Endothelial cell of umbilical vein (primary cell): ENCODE measurements at regions not wholly inside any gene's neighbourhood (a gene's known extent, or its start where the extent isn't known, plus 50 kb on each side); places are given as distances from the start of the nearest gene placed in this dataset.

Source experiments
- EZH2 ChIP-seq: IDR thresholded peaks from 2 replicates; pipeline ENCODE4 v1.6.1; 2012; ENCODE audit warnings: borderline replicate concordance, low read depth, mild to moderate bottlenecking, moderate library complexity, low read length, inconsistent platforms; ENCODE audit not compliant: severe bottlenecking
- GATA2 ChIP-seq: IDR thresholded peaks from 2 replicates; pipeline ENCODE4 v1.7.0; 2011; ENCODE audit warnings: low read depth, mild to moderate bottlenecking, moderate library complexity, mixed read lengths, low read length; ENCODE audit not compliant: insufficient read length, insufficient read depth
- JUN ChIP-seq: IDR thresholded peaks from 2 replicates; pipeline ENCODE4 v1.6.1; 2011; ENCODE audit warnings: borderline replicate concordance, low read depth; ENCODE audit not compliant: insufficient read length, insufficient read depth
- MYC ChIP-seq: IDR thresholded peaks from one replicate; pipeline ENCODE4 v1.6.1; 2011; ENCODE audit warnings: mild to moderate bottlenecking, low read depth, low read length
- POLR2A ChIP-seq: IDR thresholded peaks from 2 replicates; pipeline ENCODE4 v1.6.1; 2012; ENCODE audit warnings: low read depth, mild to moderate bottlenecking, control low read depth, low read length
- POLR2AphosphoS5 ChIP-seq: IDR thresholded peaks from 2 replicates; pipeline ENCODE4 v1.6.1; 2012; ENCODE audit warnings: low read depth, mild to moderate bottlenecking, control low read depth, low read length, moderate library complexity; ENCODE audit not compliant: insufficient read depth
- TF ChIP-seq, protein P1 (sequence below), 2 donors: IDR thresholded peaks; 1 replicate in 1 of 2; 2 replicates in 1 of 2; pipeline ENCODE4 v1.5.1; 2011; ENCODE audit warnings: low read length in 2 of 2, mild to moderate bottlenecking in 2 of 2, moderate library complexity in 2 of 2, control low read depth in 1 of 2, inconsistent platforms in 1 of 2, low read depth in 1 of 2; ENCODE audit not compliant: insufficient read depth in 1 of 2; ENCODE audit errors: extremely low read depth in 1 of 2
- TF ChIP-seq, protein P2 (sequence below): IDR thresholded peaks from 2 replicates; pipeline ENCODE4 v1.6.1; 2011; ENCODE audit not compliant: insufficient read depth, insufficient read length

DNA sequence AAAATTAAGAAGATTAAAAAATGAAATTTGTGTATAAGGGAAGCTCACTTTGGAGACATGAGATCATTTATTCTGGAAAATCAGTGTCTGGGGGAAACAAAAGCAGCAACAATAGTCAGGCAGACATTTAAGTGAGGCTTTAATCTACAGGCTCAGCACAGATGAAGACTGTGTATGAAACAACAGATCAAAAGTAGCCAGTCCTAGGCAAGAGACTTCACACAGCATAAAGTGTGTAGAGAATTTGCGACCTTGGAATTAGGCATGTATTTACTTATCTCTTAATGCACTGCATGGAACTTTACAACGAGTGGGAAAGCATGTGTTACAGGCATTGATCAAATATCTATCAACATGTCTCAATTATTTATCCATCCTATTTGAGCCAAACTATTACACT is 1099.9 kb downstream of the PLA2G4A start:
- no peak for TF ChIP-seq JUN
- TF ChIP-seq, protein P1, sequence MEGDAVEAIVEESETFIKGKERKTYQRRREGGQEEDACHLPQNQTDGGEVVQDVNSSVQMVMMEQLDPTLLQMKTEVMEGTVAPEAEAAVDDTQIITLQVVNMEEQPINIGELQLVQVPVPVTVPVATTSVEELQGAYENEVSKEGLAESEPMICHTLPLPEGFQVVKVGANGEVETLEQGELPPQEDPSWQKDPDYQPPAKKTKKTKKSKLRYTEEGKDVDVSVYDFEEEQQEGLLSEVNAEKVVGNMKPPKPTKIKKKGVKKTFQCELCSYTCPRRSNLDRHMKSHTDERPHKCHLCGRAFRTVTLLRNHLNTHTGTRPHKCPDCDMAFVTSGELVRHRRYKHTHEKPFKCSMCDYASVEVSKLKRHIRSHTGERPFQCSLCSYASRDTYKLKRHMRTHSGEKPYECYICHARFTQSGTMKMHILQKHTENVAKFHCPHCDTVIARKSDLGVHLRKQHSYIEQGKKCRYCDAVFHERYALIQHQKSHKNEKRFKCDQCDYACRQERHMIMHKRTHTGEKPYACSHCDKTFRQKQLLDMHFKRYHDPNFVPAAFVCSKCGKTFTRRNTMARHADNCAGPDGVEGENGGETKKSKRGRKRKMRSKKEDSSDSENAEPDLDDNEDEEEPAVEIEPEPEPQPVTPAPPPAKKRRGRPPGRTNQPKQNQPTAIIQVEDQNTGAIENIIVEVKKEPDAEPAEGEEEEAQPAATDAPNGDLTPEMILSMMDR (IDR thresholded peaks at IDR 0.05; ENCODE audit: extremely low read depth in 1 of 2, insufficient read depth in 1 of 2, low read depth in 1 of 2, low read length in 2 of 2) = no peak
- TF ChIP-seq, protein P2, sequence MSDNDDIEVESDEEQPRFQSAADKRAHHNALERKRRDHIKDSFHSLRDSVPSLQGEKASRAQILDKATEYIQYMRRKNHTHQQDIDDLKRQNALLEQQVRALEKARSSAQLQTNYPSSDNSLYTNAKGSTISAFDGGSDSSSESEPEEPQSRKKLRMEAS = no peak
- no peak for TF ChIP-seq POLR2AphosphoS5
- TF ChIP-seq EZH2 = no peak
- no peak for TF ChIP-seq POLR2A
- TF ChIP-seq GATA2 = peak; percentile 4
- no peak for TF ChIP-seq MYC
